ENCODE measurements at regions not wholly inside any gene's neighbourhood (a gene's known extent, or its start where the extent isn't known, plus 50 kb on each side); places are given as distances from the start of the nearest gene placed in this dataset.

- no peaks in the 10 kb centered on the region for H3K9me3 ChIP-seq (replicated peaks; ENCODE audit: control insufficient read depth, low read depth, low read length)
- no peaks in the 10 kb centered on the region for H3K27me3 ChIP-seq (ENCODE audit: control insufficient read depth, insufficient read depth, low read length)
- 34% methylated on average over 6 of the region's 6 CpGs for WGBS (ENCODE audit: insufficient coverage)
- no peaks in the 10 kb centered on the region for H3K36me3 ChIP-seq (ENCODE audit: control insufficient read depth, insufficient read depth, low read length)
- peak overlapping the region; percentile 69 for H3K27ac ChIP-seq (ENCODE audit: low read length)
- peak; percentile 76 for DNase-seq
- peaks cover 38% of the 10 kb centered on the region for H3K4me1 ChIP-seq (ENCODE audit: control insufficient read depth, insufficient read depth, low read length)
- H3K4me3 ChIP-seq (ENCODE audit: low read length) = no peak overlapping the region
Measured at GRCh38 chr2:46813020-46813415, 102.6 kb downstream of the MCFD2 start.

All from muscle of leg (tissue), 3 donors.